ENCODE measurements at regions not wholly inside any gene's neighbourhood (a gene's known extent, or its start where the extent isn't known, plus 50 kb on each side); places are given as distances from the start of the nearest gene placed in this dataset.

GRCh38 chr3:110741891-110742290, 329.7 kb upstream of the NECTIN3 start:
- Histone ChIP-seq H3K27me3 (replicated peaks in 1 of 2; ENCODE audit: control insufficient read depth in 2 of 2, insufficient read depth in 2 of 2, low read length in 1 of 2) (no peaks in the 10 kb centered on the region), H3K79me2 (ENCODE audit: control insufficient read depth, insufficient read depth, low read length) (no peaks in the 10 kb centered on the region), H3K9ac (ENCODE audit: control insufficient read depth, insufficient read depth, low read length) (no peak overlapping the region), H4K20me1 (ENCODE audit: control insufficient read depth, insufficient read depth) (no peaks in the 10 kb centered on the region), H3K9me3 (replicated peaks; ENCODE audit: control insufficient read depth, insufficient read depth, low read length) (no peaks in the 10 kb centered on the region), H2AFZ (ENCODE audit: control insufficient read depth, low read depth, low read length) (no peak overlapping the region), H3K4me3 (no peak overlapping the region), H3K36me3 (ENCODE audit: control insufficient read depth in 2 of 2, insufficient read depth in 2 of 2, low read length in 1 of 2) (no peaks in the 10 kb centered on the region), H3K27ac (ENCODE audit: control insufficient read depth, insufficient read depth) (no peak overlapping the region), H3K4me1 (ENCODE audit: control insufficient read depth, insufficient read depth, low read length) (no peaks in the 10 kb centered on the region), H3K4me2 (ENCODE audit: control insufficient read depth, insufficient read depth) (no peak overlapping the region)
- SMC1A ChIA-PET (ENCODE audit: uncharacterized antibody, unreplicated experiment) = no interaction called here
- TF ChIP-seq TCF7 (IDR thresholded peaks at IDR 0.05; ENCODE audit: borderline replicate concordance) (no peak), HDAC2 (IDR thresholded peaks at IDR 0.05) (no peak), RAD21 (IDR thresholded peaks at IDR 0.05; ENCODE audit: insufficient read depth, low read depth, low read length) (no peak), PAX8 (IDR thresholded peaks at IDR 0.05) (no peak), ELK1 (IDR thresholded peaks at IDR 0.05; ENCODE audit: low read depth, low read length) (no peak), BHLHE40 (IDR thresholded peaks at IDR 0.05; ENCODE audit: borderline replicate concordance in 1 of 2, low read depth in 2 of 2, low read length in 1 of 2) (no peak), TCF12 (IDR thresholded peaks at IDR 0.05; ENCODE audit: low read depth, low read length) (no peak), SMAD1 (IDR thresholded peaks at IDR 0.05; ENCODE audit: low read depth, partially characterized antibody) (no peak), JUND (IDR thresholded peaks at IDR 0.05; ENCODE audit: low read depth, low read length) (no peak), EP300 (IDR thresholded peaks at IDR 0.05; ENCODE audit: borderline replicate concordance in 1 of 2, control insufficient read depth in 1 of 2, low read depth in 2 of 2, low read length in 2 of 2) (no peak), FOXM1 (IDR thresholded peaks at IDR 0.05; ENCODE audit: low read depth, low read length) (no peak), CEBPB (IDR thresholded peaks at IDR 0.05; ENCODE audit: borderline replicate concordance in 1 of 2, low read depth in 2 of 2, low read length in 2 of 2) (no peak), ZNF207 (IDR thresholded peaks at IDR 0.05; ENCODE audit: borderline replicate concordance) (no peak), NFYB (IDR thresholded peaks at IDR 0.05; ENCODE audit: insufficient read depth, low read depth, low read length) (no peak), PML (IDR thresholded peaks at IDR 0.05; ENCODE audit: low read length) (no peak), YBX1 (IDR thresholded peaks at IDR 0.05) (no peak)
- TF ChIP-seq, protein P1, sequence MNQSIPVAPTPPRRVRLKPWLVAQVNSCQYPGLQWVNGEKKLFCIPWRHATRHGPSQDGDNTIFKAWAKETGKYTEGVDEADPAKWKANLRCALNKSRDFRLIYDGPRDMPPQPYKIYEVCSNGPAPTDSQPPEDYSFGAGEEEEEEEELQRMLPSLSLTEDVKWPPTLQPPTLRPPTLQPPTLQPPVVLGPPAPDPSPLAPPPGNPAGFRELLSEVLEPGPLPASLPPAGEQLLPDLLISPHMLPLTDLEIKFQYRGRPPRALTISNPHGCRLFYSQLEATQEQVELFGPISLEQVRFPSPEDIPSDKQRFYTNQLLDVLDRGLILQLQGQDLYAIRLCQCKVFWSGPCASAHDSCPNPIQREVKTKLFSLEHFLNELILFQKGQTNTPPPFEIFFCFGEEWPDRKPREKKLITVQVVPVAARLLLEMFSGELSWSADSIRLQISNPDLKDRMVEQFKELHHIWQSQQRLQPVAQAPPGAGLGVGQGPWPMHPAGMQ (IDR thresholded peaks at IDR 0.05; ENCODE audit: borderline replicate concordance) = no peak
- TF ChIP-seq, protein P2, sequence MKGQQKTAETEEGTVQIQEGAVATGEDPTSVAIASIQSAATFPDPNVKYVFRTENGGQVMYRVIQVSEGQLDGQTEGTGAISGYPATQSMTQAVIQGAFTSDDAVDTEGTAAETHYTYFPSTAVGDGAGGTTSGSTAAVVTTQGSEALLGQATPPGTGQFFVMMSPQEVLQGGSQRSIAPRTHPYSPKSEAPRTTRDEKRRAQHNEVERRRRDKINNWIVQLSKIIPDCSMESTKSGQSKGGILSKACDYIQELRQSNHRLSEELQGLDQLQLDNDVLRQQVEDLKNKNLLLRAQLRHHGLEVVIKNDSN (IDR thresholded peaks at IDR 0.05; ENCODE audit: borderline replicate concordance, extremely low read length, insufficient read depth, low read depth, low read length) = no peak
- TF ChIP-seq, protein P3, sequence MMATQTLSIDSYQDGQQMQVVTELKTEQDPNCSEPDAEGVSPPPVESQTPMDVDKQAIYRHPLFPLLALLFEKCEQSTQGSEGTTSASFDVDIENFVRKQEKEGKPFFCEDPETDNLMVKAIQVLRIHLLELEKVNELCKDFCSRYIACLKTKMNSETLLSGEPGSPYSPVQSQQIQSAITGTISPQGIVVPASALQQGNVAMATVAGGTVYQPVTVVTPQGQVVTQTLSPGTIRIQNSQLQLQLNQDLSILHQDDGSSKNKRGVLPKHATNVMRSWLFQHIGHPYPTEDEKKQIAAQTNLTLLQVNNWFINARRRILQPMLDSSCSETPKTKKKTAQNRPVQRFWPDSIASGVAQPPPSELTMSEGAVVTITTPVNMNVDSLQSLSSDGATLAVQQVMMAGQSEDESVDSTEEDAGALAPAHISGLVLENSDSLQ (IDR thresholded peaks at IDR 0.05) = no peak
- DNase-seq (ENCODE audit: low read depth, low spot score) = no peak
- no peak for FAIRE-seq
- 0% methylated on average over 3 of the region's 3 CpGs for WGBS (ENCODE audit: insufficient coverage, insufficient replicate concordance, low lambda C conversion rate, missing lambda C conversion rate)
- BruUV-seq (replicated peaks) = no TSS peak
- RAD21 ChIA-PET (ENCODE audit: unreplicated experiment) = no interaction called here
- intact Hi-C loops (cut with micrococcal nuclease; ENCODE audit: unreplicated experiment) (no loop called here), in situ Hi-C loops (cut with MboI) (no loop called here)
- no peak for ATAC-seq
- POLR2A ChIA-PET = no interaction called here
- CTCF ChIA-PET = no interaction called here

Data from GM12878 (cell line).